ENCODE measurements at regions not wholly inside any gene's neighbourhood (a gene's known extent, or its start where the extent isn't known, plus 50 kb on each side); places are given as distances from the start of the nearest gene placed in this dataset.

- no peak for TF ChIP-seq EZH2phosphoT487 (IDR thresholded peaks at IDR 0.05; ENCODE audit: borderline replicate concordance, low read length)
- TF ChIP-seq EZH2 (IDR thresholded peaks at IDR 0.05; ENCODE audit: low read length, unreplicated experiment): no peak
- TF ChIP-seq CTCF (conservative IDR thresholded peaks at IDR 0.05; ENCODE audit: low read depth, low read length): no peak
Observed at GRCh38 chr10:109650228-109650627, 273.1 kb downstream of the XPNPEP1 start.
